Right lobe of liver (tissue), 4 donors: ENCODE measurements at regions not wholly inside any gene's neighbourhood (a gene's known extent, or its start where the extent isn't known, plus 50 kb on each side); places are given as distances from the start of the nearest gene placed in this dataset.

Source experiments
- CTCF ChIP-seq, 4 donors: fragments of 200-600 bp in 3 of 4; fragments of 450-650 bp in 1 of 4; IDR thresholded peaks; one replicate each; pipeline versions ENCODE4 v1.5.1 to v1.8.0; 2016 to 2022; ENCODE audit warnings: antibody characterized with exemption in 4 of 4, mild to moderate bottlenecking in 2 of 4
- POLR2A ChIP-seq: fragments of 450-650 bp; IDR thresholded peaks from one replicate; pipeline ENCODE4 v1.6.1; 2017; ENCODE audit warnings: antibody characterized with exemption, mild to moderate bottlenecking
- donor health status: DM: no; HTN: no; CAD: no.
- donor health status: DM: no; HTN: no; CAD: no.
- donor health status: DM: no; HTN: yes; CAD: no.

GRCh38 chr22:49134076-49134475, 693.6 kb downstream of the BRD1 start:
- TF ChIP-seq CTCF (IDR thresholded peaks at IDR 0.05) (no peak), POLR2A (no peak)
